IMR-90 (cell line): ENCODE measurements at regions not wholly inside any gene's neighbourhood (a gene's known extent, or its start where the extent isn't known, plus 50 kb on each side); places are given as distances from the start of the nearest gene placed in this dataset.

Experiments used
- BHLHE40 ChIP-seq: fragments of 150-350 bp; IDR thresholded peaks from 2 replicates; pipeline ENCODE4 v1.6.1; 2016; ENCODE audit warnings: mild to moderate bottlenecking, low read depth, low read length
- FOS ChIP-seq: fragments of 150-350 bp; IDR thresholded peaks from 2 replicates; pipeline ENCODE4 v1.6.1; 2016; ENCODE audit warnings: low read depth, low read length
- MAZ ChIP-seq: IDR thresholded peaks from 2 replicates; pipeline ENCODE4 v1.6.1; 2012; ENCODE audit warnings: low read depth, mild to moderate bottlenecking, low read length, improper control_type of control experiment, moderate library complexity, borderline replicate concordance
- POLR2A ChIP-seq: IDR thresholded peaks from 2 replicates; pipeline ENCODE4 v1.6.1; 2012; ENCODE audit warnings: mild to moderate bottlenecking, low read depth, low read length
- RAD21 ChIP-seq: IDR thresholded peaks from 2 replicates; pipeline ENCODE4 v1.6.1; 2012; ENCODE audit warnings: low read length, improper control_type of control experiment
- RFX5 ChIP-seq: IDR thresholded peaks from 2 replicates; pipeline ENCODE4 v1.8.0; 2012; ENCODE audit warnings: low read depth, mild to moderate bottlenecking, low read length, moderate library complexity
- SMC3 ChIP-seq: fragments of 150-350 bp; IDR thresholded peaks from 2 replicates; pipeline ENCODE4 v1.6.1; 2016; ENCODE audit warnings: low read depth, mild to moderate bottlenecking, antibody characterized with exemption, low read length, moderate library complexity
- TF ChIP-seq, protein P1 (sequence below): conservative IDR thresholded peaks from 2 replicates; pipeline ENCODE4 v1.5.1; 2012; ENCODE audit warnings: mild to moderate bottlenecking, low read depth, low read length, improper control_type of control experiment
- TF ChIP-seq, protein P2 (sequence below): fragments of 150-350 bp; IDR thresholded peaks from 2 replicates; pipeline ENCODE4 v1.6.1; 2016; ENCODE audit warnings: low read depth, mild to moderate bottlenecking, low read length, moderate library complexity, borderline replicate concordance
- TF ChIP-seq, protein P3 (sequence below): fragments of 150-350 bp; IDR thresholded peaks from 2 replicates; pipeline ENCODE4 v1.6.1; 2017; ENCODE audit warnings: mild to moderate bottlenecking, antibody characterized with exemption, low read length, low read depth

DNA sequence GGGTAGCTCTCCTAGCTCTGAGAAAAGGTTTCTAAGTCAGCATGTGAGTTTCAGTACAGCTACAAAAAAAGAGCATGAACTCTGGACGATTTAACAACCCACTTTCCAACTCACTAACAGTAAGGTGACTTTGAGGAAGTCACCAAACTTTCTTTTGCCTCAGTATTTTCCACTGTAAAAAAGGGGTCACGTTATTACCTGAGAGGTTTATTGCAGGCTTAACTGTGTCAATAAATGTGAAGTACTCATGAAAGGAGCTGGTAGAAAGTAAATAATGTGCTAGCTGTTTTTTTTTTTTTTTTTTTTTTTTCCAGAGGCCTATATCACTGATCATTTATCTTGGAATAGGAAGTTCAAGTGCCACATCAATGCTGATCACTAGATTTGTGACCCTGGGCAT lies 89.3 kb downstream of the PLSCR2 start:
- TF ChIP-seq, protein P1, sequence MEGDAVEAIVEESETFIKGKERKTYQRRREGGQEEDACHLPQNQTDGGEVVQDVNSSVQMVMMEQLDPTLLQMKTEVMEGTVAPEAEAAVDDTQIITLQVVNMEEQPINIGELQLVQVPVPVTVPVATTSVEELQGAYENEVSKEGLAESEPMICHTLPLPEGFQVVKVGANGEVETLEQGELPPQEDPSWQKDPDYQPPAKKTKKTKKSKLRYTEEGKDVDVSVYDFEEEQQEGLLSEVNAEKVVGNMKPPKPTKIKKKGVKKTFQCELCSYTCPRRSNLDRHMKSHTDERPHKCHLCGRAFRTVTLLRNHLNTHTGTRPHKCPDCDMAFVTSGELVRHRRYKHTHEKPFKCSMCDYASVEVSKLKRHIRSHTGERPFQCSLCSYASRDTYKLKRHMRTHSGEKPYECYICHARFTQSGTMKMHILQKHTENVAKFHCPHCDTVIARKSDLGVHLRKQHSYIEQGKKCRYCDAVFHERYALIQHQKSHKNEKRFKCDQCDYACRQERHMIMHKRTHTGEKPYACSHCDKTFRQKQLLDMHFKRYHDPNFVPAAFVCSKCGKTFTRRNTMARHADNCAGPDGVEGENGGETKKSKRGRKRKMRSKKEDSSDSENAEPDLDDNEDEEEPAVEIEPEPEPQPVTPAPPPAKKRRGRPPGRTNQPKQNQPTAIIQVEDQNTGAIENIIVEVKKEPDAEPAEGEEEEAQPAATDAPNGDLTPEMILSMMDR: no peak
- no peak for TF ChIP-seq POLR2A
- TF ChIP-seq BHLHE40: no peak
- TF ChIP-seq SMC3: no peak
- TF ChIP-seq, protein P2, sequence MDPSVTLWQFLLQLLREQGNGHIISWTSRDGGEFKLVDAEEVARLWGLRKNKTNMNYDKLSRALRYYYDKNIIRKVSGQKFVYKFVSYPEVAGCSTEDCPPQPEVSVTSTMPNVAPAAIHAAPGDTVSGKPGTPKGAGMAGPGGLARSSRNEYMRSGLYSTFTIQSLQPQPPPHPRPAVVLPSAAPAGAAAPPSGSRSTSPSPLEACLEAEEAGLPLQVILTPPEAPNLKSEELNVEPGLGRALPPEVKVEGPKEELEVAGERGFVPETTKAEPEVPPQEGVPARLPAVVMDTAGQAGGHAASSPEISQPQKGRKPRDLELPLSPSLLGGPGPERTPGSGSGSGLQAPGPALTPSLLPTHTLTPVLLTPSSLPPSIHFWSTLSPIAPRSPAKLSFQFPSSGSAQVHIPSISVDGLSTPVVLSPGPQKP: no peak
- TF ChIP-seq MAZ: no peak
- TF ChIP-seq FOS: no peak
- no peak for TF ChIP-seq RAD21
- TF ChIP-seq RFX5: no peak
- TF ChIP-seq, protein P3, sequence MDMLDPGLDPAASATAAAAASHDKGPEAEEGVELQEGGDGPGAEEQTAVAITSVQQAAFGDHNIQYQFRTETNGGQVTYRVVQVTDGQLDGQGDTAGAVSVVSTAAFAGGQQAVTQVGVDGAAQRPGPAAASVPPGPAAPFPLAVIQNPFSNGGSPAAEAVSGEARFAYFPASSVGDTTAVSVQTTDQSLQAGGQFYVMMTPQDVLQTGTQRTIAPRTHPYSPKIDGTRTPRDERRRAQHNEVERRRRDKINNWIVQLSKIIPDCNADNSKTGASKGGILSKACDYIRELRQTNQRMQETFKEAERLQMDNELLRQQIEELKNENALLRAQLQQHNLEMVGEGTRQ: no peak
